Inflammatory macrophage treated with lipopolysaccharide for 4 hours (primary cell): ENCODE measurements at regions not wholly inside any gene's neighbourhood (a gene's known extent, or its start where the extent isn't known, plus 50 kb on each side); places are given as distances from the start of the nearest gene placed in this dataset.
"Not testable (repeated sequence)": the region's sequence is repeated elsewhere in the genome, so short reads cannot be mapped to it uniquely, and the experiment has no call there.

Experiments
- DNase-seq: peaks from one replicate; pipeline ENCODE4 v3.0.0-alpha.2; 2020

- no peak for DNase-seq
Measured at GRCh38 chr2:17188721-17189120, 329.5 kb downstream of the RAD51AP2 start.

GRCh38 chr2:17184512-17184911 lies 333.7 kb downstream of the RAD51AP2 start:
- no peak for DNase-seq

- DNase-seq = no peak
Measured at GRCh38 chr2:17182399-17182798, 335.8 kb downstream of the RAD51AP2 start.

GRCh38 chr2:17181051-17181752 lies 337.0 kb downstream of the RAD51AP2 start:
- DNase-seq = no peak

GRCh38 chr2:17179145-17179808 lies 339.0 kb downstream of the RAD51AP2 start:
- DNase-seq = no peak

GRCh38 chr2:17177088-17177487 lies 341.2 kb downstream of the RAD51AP2 start:
- DNase-seq = no peak

GRCh38 chr2:17171446-17172049 lies 346.7 kb downstream of the RAD51AP2 start:
- peak; percentile 0 for DNase-seq

GRCh38 chr2:17166506-17166905 lies 351.7 kb downstream of the RAD51AP2 start:
- no peak for DNase-seq

- no peak for DNase-seq
Measured at GRCh38 chr2:17164550-17164949, 353.7 kb downstream of the RAD51AP2 start.

- DNase-seq = no peak
Measured at GRCh38 chr2:17163638-17164037, 354.6 kb downstream of the RAD51AP2 start.

- DNase-seq = no peak
Measured at GRCh38 chr2:17162713-17163112, 355.5 kb downstream of the RAD51AP2 start.

GRCh38 chr2:17160594-17160993 lies 357.6 kb downstream of the RAD51AP2 start:
- no peak for DNase-seq

GRCh38 chr2:17156086-17156485 lies 362.2 kb downstream of the RAD51AP2 start:
- no peak for DNase-seq

- no peak for DNase-seq
Measured at GRCh38 chr2:17149945-17150344, 368.3 kb downstream of the RAD51AP2 start.

GRCh38 chr2:17148407-17149145 lies 369.7 kb downstream of the RAD51AP2 start:
- DNase-seq = peak; percentile 34

GRCh38 chr2:17146358-17146757 lies 371.9 kb downstream of the RAD51AP2 start:
- DNase-seq = no peak

GRCh38 chr2:17136877-17137276 lies 381.4 kb downstream of the RAD51AP2 start:
- no peak for DNase-seq

- no peak for DNase-seq
Measured at GRCh38 chr2:17136231-17136630, 382.0 kb downstream of the RAD51AP2 start.

- no peak for DNase-seq
Measured at GRCh38 chr2:17135619-17136018, 382.6 kb downstream of the RAD51AP2 start.

GRCh38 chr2:17133052-17133671 lies 385.1 kb downstream of the RAD51AP2 start:
- DNase-seq = no peak

- DNase-seq = not testable (repeated sequence)
Measured at GRCh38 chr2:17130627-17131026, 387.6 kb downstream of the RAD51AP2 start.

GRCh38 chr2:17125989-17126620 lies 392.1 kb downstream of the RAD51AP2 start:
- no peak for DNase-seq
